ENCODE measurements at regions not wholly inside any gene's neighbourhood (a gene's known extent, or its start where the extent isn't known, plus 50 kb on each side); places are given as distances from the start of the nearest gene placed in this dataset.

DNA sequence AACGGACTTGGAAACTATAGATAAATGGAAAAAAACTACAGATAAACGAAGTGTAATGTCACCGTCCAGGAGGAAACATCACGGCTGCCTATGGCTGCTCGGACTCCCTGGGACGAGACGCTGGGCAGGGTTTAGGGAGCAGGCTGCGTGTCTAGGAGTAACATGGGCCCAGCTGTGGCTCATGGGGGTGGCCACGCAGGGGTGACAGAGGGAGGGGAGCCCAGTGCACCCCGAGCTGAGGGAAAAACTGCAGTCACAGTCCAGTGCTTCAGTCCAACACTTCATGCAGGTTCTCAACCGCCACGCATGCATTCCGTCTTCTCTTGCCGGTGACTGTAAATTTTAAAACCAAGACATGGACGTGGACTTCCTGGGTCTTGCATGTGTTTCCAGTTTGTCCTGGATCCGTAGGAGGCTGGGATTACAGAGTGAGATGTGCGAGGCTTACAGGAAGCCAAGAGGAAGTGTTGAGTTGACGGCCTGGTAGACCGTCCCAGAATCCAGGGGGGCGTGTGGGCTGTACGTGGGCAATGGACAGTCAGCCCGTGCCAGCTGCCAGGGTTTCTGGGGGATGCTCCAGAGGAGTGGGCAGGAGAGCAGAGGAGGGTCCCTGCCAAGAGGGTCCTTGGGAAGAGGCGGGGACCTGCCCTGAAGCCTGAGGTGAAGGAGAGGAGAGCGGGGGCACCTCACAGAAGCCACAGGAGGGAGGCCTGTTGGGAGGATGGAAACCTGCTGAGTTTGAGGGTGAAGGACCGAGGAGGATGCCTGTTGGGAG lies 691.4 kb downstream of the BRD1 start:
- Histone ChIP-seq H3K4me2 (ENCODE audit: low read depth, low read length) (no peak overlapping the region), H3K4me1 (ENCODE audit: insufficient read depth, low read length) (no peaks in the 10 kb centered on the region), H3K27ac (ENCODE audit: extremely low read length, insufficient read depth, low read length) (no peak overlapping the region), H3K27me3 (ENCODE audit: control insufficient read depth in 1 of 2, insufficient read depth in 2 of 2, low read length in 2 of 2) (peaks cover 0 to 20% of the 10 kb centered on the region in 2 experiments; a peak in 4 of 5 replicates), H3K36me3 (replicated peaks in 1 of 2; ENCODE audit: control insufficient read depth in 1 of 2, insufficient read depth in 2 of 2, low read length in 2 of 2) (no peaks in the 10 kb centered on the region), H3K9me3 (ENCODE audit: low read length) (no peaks in the 10 kb centered on the region), H3K9ac (ENCODE audit: insufficient read depth, low read depth, low read length) (no peak overlapping the region), H3K79me2 (ENCODE audit: insufficient read depth, low read length) (no peaks in the 10 kb centered on the region), H4K20me1 (ENCODE audit: insufficient read depth, low read length) (no peaks in the 10 kb centered on the region), H2AFZ (ENCODE audit: low read length) (no peak overlapping the region), H3K4me3 (replicated peaks in 1 of 3; ENCODE audit: insufficient read depth in 1 of 3, low read depth in 2 of 3, low read length in 3 of 3) (no peak overlapping the region)
- DNase-seq (ENCODE audit: low spot score), result no peak
- intact Hi-C loops (cut with micrococcal nuclease; ENCODE audit: unreplicated experiment), result no loop called here
- POLR2A ChIA-PET, result no interaction called here
- BruUV-seq (replicated peaks), result no TSS peak
- in situ Hi-C loops (cut with HindIII; ENCODE audit: extremely low pct_ligation_motif_present, low pct_unique_long_range_greater_than_20kb), result no loop called here
- FAIRE-seq, result no peak
- TF ChIP-seq ZNF629 (CRISPR knock-in tag; conservative IDR thresholded peaks at IDR 0.05) (no peak), IRF2 (CRISPR knock-in tag; IDR thresholded peaks at IDR 0.05) (no peak), POGZ (CRISPR knock-in tag; IDR thresholded peaks at IDR 0.05) (no peak), KLF15 (CRISPR knock-in tag; IDR thresholded peaks at IDR 0.05; ENCODE audit: borderline replicate concordance) (no peak), ZNF430 (CRISPR knock-in tag; IDR thresholded peaks at IDR 0.05) (no peak), SRSF1 (optimal IDR thresholded peaks at IDR 0.05; ENCODE audit: low read depth, low read length) (no peak), HOXA9 (CRISPR knock-in tag; IDR thresholded peaks at IDR 0.05; ENCODE audit: borderline replicate concordance) (no peak), DNMT3B (CRISPR knock-in tag; conservative IDR thresholded peaks at IDR 0.05) (no peak)
- TF ChIP-seq, protein P1, sequence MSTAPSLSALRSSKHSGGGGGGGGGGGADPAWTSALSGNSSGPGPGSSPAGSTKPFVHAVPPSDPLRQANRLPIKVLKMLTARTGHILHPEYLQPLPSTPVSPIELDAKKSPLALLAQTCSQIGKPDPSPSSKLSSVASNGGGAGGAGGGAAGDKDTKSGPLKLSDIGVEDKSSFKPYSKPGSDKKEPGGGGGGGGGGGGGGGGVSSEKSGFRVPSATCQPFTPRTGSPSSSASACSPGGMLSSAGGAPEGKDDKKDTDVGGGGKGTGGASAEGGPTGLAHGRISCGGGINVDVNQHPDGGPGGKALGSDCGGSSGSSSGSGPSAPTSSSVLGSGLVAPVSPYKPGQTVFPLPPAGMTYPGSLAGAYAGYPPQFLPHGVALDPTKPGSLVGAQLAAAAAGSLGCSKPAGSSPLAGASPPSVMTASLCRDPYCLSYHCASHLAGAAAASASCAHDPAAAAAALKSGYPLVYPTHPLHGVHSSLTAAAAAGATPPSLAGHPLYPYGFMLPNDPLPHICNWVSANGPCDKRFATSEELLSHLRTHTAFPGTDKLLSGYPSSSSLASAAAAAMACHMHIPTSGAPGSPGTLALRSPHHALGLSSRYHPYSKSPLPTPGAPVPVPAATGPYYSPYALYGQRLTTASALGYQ (CRISPR knock-in tag; IDR thresholded peaks at IDR 0.05), result no peak
- TF ChIP-seq, protein P2, sequence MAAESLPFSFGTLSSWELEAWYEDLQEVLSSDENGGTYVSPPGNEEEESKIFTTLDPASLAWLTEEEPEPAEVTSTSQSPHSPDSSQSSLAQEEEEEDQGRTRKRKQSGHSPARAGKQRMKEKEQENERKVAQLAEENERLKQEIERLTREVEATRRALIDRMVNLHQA (CRISPR knock-in tag; IDR thresholded peaks at IDR 0.05), result no peak
- TF ChIP-seq, protein P3, sequence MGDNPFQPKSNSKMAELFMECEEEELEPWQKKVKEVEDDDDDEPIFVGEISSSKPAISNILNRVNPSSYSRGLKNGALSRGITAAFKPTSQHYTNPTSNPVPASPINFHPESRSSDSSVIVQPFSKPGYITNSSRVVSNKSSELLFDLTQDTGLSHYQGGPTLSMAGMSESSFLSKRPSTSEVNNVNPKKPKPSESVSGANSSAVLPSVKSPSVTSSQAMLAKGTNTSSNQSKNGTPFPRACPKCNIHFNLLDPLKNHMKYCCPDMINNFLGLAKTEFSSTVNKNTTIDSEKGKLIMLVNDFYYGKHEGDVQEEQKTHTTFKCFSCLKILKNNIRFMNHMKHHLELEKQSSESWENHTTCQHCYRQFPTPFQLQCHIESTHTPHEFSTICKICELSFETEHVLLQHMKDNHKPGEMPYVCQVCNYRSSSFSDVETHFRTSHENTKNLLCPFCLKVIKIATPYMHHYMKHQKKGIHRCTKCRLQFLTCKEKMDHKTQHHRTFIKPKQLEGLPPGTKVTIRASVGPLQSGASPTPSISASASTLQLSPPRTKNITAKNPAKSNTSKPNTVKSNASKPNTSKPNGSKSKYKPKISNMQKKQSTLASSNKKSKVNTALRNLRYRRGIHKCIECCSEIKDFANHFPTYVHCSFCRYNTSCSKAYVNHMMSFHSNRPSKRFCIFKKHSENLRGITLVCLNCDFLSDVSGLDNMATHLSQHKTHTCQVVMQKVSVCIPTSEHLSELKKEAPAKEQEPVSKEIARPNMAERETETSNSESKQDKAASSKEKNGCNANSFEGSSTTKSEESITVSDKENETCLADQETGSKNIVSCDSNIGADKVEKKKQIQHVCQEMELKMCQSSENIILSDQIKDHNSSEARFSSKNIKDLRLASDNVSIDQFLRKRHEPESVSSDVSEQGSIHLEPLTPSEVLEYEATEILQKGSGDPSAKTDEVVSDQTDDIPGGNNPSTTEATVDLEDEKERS (CRISPR knock-in tag; IDR thresholded peaks at IDR 0.05), result no peak
- TF ChIP-seq, protein P4, sequence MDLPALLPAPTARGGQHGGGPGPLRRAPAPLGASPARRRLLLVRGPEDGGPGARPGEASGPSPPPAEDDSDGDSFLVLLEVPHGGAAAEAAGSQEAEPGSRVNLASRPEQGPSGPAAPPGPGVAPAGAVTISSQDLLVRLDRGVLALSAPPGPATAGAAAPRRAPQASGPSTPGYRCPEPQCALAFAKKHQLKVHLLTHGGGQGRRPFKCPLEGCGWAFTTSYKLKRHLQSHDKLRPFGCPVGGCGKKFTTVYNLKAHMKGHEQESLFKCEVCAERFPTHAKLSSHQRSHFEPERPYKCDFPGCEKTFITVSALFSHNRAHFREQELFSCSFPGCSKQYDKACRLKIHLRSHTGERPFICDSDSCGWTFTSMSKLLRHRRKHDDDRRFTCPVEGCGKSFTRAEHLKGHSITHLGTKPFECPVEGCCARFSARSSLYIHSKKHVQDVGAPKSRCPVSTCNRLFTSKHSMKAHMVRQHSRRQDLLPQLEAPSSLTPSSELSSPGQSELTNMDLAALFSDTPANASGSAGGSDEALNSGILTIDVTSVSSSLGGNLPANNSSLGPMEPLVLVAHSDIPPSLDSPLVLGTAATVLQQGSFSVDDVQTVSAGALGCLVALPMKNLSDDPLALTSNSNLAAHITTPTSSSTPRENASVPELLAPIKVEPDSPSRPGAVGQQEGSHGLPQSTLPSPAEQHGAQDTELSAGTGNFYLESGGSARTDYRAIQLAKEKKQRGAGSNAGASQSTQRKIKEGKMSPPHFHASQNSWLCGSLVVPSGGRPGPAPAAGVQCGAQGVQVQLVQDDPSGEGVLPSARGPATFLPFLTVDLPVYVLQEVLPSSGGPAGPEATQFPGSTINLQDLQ (CRISPR knock-in tag; IDR thresholded peaks at IDR 0.05), result no peak
- CTCF ChIA-PET (ENCODE audit: low intra/inter-chr PET ratio, low total read pairs), result no interaction called here
- WGBS (ENCODE audit: low lambda C conversion rate), result 37% methylated on average over 25 of the region's 25 CpGs
- ATAC-seq, result no peak

Measured in HepG2 (cell line).